WTC11 (cell line): ENCODE measurements at regions not wholly inside any gene's neighbourhood (a gene's known extent, or its start where the extent isn't known, plus 50 kb on each side); places are given as distances from the start of the nearest gene placed in this dataset.

Experiments used
- ATAC-seq: fragments of 200-7000 bp; cut with Tn5 transposase; 2 replicates; pipeline ENCODE4 v1.10.0; 2021; ENCODE audit warnings: mild to moderate bottlenecking, moderate library complexity
- CTCF ChIA-PET: fragments of 300-600 bp; sonication (Branson Sonifier 250); formaldehyde crosslinking; loops from one replicate; lab custom pipeline; 2021; ENCODE audit warnings: antibody characterized with exemption; lab: Charles Lee
- POLR2A ChIA-PET: fragments of 350-600 bp; sonication (Branson Sonifier 250); formaldehyde crosslinking; loops from one replicate; lab custom pipeline; 2021; ENCODE audit warnings: antibody characterized with exemption; lab: Charles Lee
- DNase-seq: peaks from one replicate; pipeline ENCODE4 v3.0.0; 2021; ENCODE audit warnings: low spot score
- H3K27ac Mint-ChIP-seq: 2 replicates; pipeline ENCODE4 v1.8.0; 2021; ENCODE audit warnings: mixed read lengths
- H3K27me3 Mint-ChIP-seq: 2 replicates; pipeline ENCODE4 v1.8.0; 2021; ENCODE audit warnings: low read depth, mild to moderate bottlenecking, moderate library complexity, mixed read lengths
- H3K36me3 Mint-ChIP-seq: 2 replicates; pipeline ENCODE4 v1.8.0; 2021; ENCODE audit warnings: mixed read lengths
- H3K4me1 Mint-ChIP-seq: 2 replicates; pipeline ENCODE4 v1.8.0; 2022; ENCODE audit warnings: mixed read lengths
- H3K4me3 Mint-ChIP-seq: 2 replicates; pipeline ENCODE4 v1.8.0; 2021; ENCODE audit warnings: mild to moderate bottlenecking, moderate library complexity, mixed read lengths
- H3K9me3 Mint-ChIP-seq: 2 replicates; pipeline ENCODE4 v1.8.0; 2021; ENCODE audit warnings: mixed read lengths
- AR ChIP-seq: fragments of 250-450 bp; sonication (Bioruptor Pico); IDR thresholded peaks from 2 replicates; pipeline ENCODE4 v1.9.0; 2021; ENCODE audit warnings: mild to moderate bottlenecking
- ATF3 ChIP-seq: sonication (generic); formaldehyde crosslinking; conservative IDR thresholded peaks from 2 replicates; pipeline ENCODE4 v1.8.1; 2022; ENCODE audit warnings: mild to moderate bottlenecking, missing genetic modification reagents
- CREB1 ChIP-seq: sonication (generic); formaldehyde crosslinking; IDR thresholded peaks from 2 replicates; pipeline ENCODE4 v1.8.0; 2023; ENCODE audit warnings: mild to moderate bottlenecking, missing genetic modification reagents
- ELF4 ChIP-seq: sonication (generic); formaldehyde crosslinking; IDR thresholded peaks from 2 replicates; pipeline ENCODE4 v1.8.1; 2022; ENCODE audit warnings: low read depth, mild to moderate bottlenecking, moderate library complexity, missing genetic modification reagents
- EMX1 ChIP-seq: fragments of 250-450 bp; sonication (Bioruptor Pico); IDR thresholded peaks from 2 replicates; pipeline ENCODE4 v1.8.0; 2021; ENCODE audit warnings: mild to moderate bottlenecking
- ESRRA ChIP-seq: sonication (generic); formaldehyde crosslinking; IDR thresholded peaks from 2 replicates; pipeline ENCODE4 v1.8.1; 2022; ENCODE audit warnings: mild to moderate bottlenecking, missing genetic modification reagents, borderline replicate concordance
- HMGXB4 ChIP-seq: sonication (generic); formaldehyde crosslinking; IDR thresholded peaks from 2 replicates; pipeline ENCODE4 v1.8.1; 2023; ENCODE audit warnings: mild to moderate bottlenecking, moderate library complexity, missing genetic modification reagents
- IRF1 ChIP-seq: sonication (generic); formaldehyde crosslinking; IDR thresholded peaks from 2 replicates; pipeline ENCODE4 v1.8.0; 2023; ENCODE audit warnings: missing genetic modification reagents
- IRF2 ChIP-seq: sonication (generic); formaldehyde crosslinking; IDR thresholded peaks from 2 replicates; pipeline ENCODE4 v1.8.0; 2022; ENCODE audit warnings: low read depth, missing genetic modification reagents, borderline replicate concordance
- MAX ChIP-seq: sonication (generic); formaldehyde crosslinking; IDR thresholded peaks from 2 replicates; pipeline ENCODE4 v1.8.0; 2022; ENCODE audit warnings: mild to moderate bottlenecking, missing genetic modification reagents
- NFE2L1 ChIP-seq: sonication (generic); formaldehyde crosslinking; IDR thresholded peaks from 2 replicates; pipeline ENCODE4 v1.8.1; 2023; ENCODE audit warnings: missing genetic modification reagents
- OVOL2 ChIP-seq: fragments of 250-450 bp; sonication (Bioruptor Pico); IDR thresholded peaks from 2 replicates; pipeline ENCODE4 v1.9.0; 2021; ENCODE audit warnings: mild to moderate bottlenecking, borderline replicate concordance
- TCF7 ChIP-seq: sonication (generic); formaldehyde crosslinking; IDR thresholded peaks from 2 replicates; pipeline ENCODE4 v1.8.0; 2022; ENCODE audit warnings: mild to moderate bottlenecking, low read depth, missing genetic modification reagents, moderate library complexity
- ZBTB21 ChIP-seq: sonication (generic); formaldehyde crosslinking; IDR thresholded peaks from 2 replicates; pipeline ENCODE4 v1.8.1; 2023; ENCODE audit warnings: mild to moderate bottlenecking, missing genetic modification reagents, borderline replicate concordance
- ZNF219 ChIP-seq: sonication (generic); formaldehyde crosslinking; IDR thresholded peaks from 2 replicates; pipeline ENCODE4 v1.8.0; 2023; ENCODE audit warnings: missing genetic modification reagents, mild to moderate bottlenecking, borderline replicate concordance
- ZNF232 ChIP-seq: sonication (generic); formaldehyde crosslinking; IDR thresholded peaks from 2 replicates; pipeline ENCODE4 v1.8.0; 2022; ENCODE audit warnings: mild to moderate bottlenecking, missing genetic modification reagents
- ZNF396 ChIP-seq: fragments of 250-450 bp; sonication (Bioruptor Pico); IDR thresholded peaks from 2 replicates; pipeline ENCODE4 v1.8.0; 2021; ENCODE audit warnings: mild to moderate bottlenecking, moderate library complexity, borderline replicate concordance
- ZNF532 ChIP-seq: fragments of 250-450 bp; sonication (Bioruptor Pico); IDR thresholded peaks from 2 replicates; pipeline ENCODE4 v1.9.0; 2021; ENCODE audit warnings: mild to moderate bottlenecking, borderline replicate concordance

GRCh38 chr10:29823553-29824080 is 188.8 kb upstream of the SVIL start:
- peaks cover 3% of the 10 kb centered on the region for H3K27me3 Mint-ChIP-seq
- H3K4me1 Mint-ChIP-seq = peaks cover 10% of the 10 kb centered on the region
- no peak overlapping the region for H3K27ac Mint-ChIP-seq
- peaks cover 5% of the 10 kb centered on the region for H3K9me3 Mint-ChIP-seq
- POLR2A ChIA-PET = no interaction called here
- TF ChIP-seq ZNF232 (CRISPR knock-in tag) = no peak
- no peak for TF ChIP-seq AR (CRISPR knock-in tag)
- TF ChIP-seq ZBTB21 (CRISPR knock-in tag) = no peak
- no peak for TF ChIP-seq ZNF219 (CRISPR knock-in tag)
- TF ChIP-seq NFE2L1 (CRISPR knock-in tag) = no peak
- TF ChIP-seq ESRRA (CRISPR knock-in tag) = no peak
- TF ChIP-seq ZNF396 (CRISPR knock-in tag) = no peak
- TF ChIP-seq ELF4 (CRISPR knock-in tag) = no peak
- no peak for TF ChIP-seq IRF2
- no peak for TF ChIP-seq MAX
- no peak for TF ChIP-seq TCF7
- no peak for TF ChIP-seq IRF1 (CRISPR knock-in tag)
- no peak for TF ChIP-seq ATF3
- no peak for TF ChIP-seq EMX1 (CRISPR knock-in tag)
- TF ChIP-seq OVOL2 = no peak
- TF ChIP-seq ZNF532 = no peak
- TF ChIP-seq HMGXB4 = no peak
- TF ChIP-seq CREB1 (CRISPR knock-in tag) = no peak
- TF ChIP-seq, all 79 proteins: peak for 0
- DNase-seq (no peak), ATAC-seq (no peak)
- no peaks in the 10 kb centered on the region for H3K36me3 Mint-ChIP-seq
- no peak overlapping the region for H3K4me3 Mint-ChIP-seq
- CTCF ChIA-PET = interaction anchor here (0.9 kb wide), 1 partner anchor 16 kb away, joined by 3 read pairs; no protein-coding TSS in a partner anchor
